AG09319 (cell line): ENCODE measurements at regions not wholly inside any gene's neighbourhood (a gene's known extent, or its start where the extent isn't known, plus 50 kb on each side); places are given as distances from the start of the nearest gene placed in this dataset.

Experiments
- DNase-seq: peaks from one replicate; pipeline ENCODE4 v3.0.0-alpha.2; 2010; ENCODE audit warnings: low read depth; ENCODE audit errors: extremely low read depth
- TF ChIP-seq, protein P1 (sequence below): IDR thresholded peaks from 2 replicates; pipeline ENCODE4 v1.5.1; 2011; ENCODE audit warnings: low read depth, mild to moderate bottlenecking, inconsistent platforms, low read length, moderate library complexity

DNA sequence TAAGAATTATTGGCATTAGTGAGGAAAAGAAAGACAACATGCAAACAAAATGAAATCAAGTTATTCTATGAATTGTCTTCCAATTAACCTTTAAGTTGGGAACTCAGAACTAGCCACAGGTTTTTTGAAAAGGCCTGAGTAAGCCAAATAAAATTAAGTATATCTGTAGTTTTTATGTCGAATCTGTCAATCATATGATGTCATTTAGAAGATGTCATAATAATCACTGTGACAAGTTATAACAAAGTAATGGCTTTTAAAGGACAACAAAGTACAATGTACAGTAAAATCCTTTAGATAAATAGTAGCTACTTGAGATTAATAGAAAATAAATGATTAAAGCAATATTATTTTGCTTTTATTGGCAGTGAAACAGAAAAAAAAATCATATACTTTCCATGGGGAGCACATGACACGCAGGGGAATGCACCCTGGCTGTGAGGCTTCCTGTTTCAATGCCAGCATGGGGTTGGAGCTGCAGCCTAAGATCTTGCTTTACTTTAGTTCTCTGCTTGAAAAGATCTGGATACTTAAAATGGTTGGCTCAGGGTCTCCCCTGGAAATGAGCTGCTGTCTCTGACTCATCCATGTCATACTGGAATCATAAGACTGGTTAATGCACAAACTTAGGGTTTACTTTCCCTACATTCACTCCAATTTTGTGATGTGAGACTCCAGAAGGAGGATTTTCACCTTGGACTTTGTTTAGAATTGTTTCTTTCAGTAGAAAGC lies 284.3 kb downstream of the TAF11L14 start:
- TF ChIP-seq, protein P1, sequence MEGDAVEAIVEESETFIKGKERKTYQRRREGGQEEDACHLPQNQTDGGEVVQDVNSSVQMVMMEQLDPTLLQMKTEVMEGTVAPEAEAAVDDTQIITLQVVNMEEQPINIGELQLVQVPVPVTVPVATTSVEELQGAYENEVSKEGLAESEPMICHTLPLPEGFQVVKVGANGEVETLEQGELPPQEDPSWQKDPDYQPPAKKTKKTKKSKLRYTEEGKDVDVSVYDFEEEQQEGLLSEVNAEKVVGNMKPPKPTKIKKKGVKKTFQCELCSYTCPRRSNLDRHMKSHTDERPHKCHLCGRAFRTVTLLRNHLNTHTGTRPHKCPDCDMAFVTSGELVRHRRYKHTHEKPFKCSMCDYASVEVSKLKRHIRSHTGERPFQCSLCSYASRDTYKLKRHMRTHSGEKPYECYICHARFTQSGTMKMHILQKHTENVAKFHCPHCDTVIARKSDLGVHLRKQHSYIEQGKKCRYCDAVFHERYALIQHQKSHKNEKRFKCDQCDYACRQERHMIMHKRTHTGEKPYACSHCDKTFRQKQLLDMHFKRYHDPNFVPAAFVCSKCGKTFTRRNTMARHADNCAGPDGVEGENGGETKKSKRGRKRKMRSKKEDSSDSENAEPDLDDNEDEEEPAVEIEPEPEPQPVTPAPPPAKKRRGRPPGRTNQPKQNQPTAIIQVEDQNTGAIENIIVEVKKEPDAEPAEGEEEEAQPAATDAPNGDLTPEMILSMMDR, result no peak
- DNase-seq, result no peak

DNA sequence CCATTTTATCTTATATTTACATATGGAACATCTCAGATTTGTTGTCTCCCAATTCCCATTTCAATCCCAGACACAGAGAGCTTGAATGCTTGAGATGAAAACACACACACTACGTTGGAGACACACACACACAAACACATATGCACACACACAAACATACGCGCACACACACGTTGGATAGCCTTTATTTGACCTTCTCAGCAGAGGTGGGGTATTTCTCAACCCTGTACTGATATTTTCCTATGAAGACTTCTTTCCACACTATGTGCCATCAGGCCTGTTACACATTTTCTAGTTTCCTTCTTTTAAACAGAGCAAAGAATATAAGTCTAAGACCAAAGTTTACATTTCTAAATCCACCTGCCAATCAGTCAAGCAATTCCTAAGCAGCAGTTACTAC lies 291.0 kb downstream of the TAF11L14 start:
- DNase-seq, result no peak
- TF ChIP-seq, protein P1, result no peak

DNA sequence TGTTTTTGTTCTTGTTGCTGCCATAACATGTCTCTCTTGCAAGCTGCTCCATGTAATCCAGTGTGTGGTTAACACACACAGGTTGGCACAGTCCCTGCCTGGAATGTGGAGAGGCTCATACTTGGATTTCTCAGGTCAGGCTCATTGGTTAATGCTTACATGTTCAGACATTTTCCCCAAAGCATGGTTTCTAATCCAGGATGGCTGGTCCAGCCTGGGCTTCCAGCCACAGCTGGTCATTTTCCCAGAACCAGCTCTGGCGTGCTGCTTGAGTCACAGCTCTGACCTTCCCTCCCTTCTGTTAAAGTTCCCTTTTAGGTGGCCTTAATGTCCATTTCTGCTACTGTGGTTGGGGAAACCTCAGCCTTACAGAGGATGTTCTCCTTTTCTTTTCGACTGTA lies 294.3 kb downstream of the TAF11L14 start:
- DNase-seq, result no peak
- TF ChIP-seq, protein P1, result no peak

DNA sequence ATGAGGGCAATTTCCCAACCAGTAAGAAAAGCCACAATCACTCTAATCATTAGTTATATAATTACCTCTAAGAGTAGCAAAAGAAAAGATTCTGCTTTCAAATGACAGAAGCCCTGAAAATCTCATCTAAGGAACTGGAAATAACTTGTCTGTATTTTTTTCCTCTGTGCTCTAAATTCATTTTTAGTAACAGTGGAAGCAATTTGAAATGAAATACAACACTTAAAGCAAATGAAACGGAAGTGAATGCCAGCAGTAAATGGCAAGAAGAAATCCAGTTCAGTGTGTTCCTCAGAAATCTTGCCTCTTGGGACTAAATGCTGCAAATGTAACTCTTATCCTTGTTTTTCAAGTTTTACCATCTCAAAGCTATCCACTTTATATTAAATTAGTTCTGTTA lies 294.9 kb downstream of the TAF11L14 start:
- no peak for DNase-seq
- TF ChIP-seq, protein P1, result no peak

DNA sequence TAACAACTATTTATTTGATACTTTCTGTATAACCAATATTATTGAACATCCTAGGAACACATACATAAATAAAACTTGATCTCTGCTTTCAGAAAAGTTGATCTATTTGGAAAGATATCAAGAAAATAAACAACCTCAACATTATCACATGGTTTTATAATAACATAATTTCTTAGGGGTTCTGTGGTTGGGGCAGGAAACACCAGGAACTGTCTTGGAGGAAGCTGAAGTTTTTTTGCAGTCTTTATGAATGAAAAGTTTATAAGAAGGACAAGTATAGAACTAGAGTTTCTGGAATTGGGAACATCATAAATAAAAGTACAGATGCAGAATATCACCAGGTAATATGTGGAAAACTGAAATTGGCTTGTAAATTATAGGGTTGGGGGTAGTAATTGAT lies 296.1 kb downstream of the TAF11L14 start:
- DNase-seq, result no peak
- TF ChIP-seq, protein P1, result no peak

DNA sequence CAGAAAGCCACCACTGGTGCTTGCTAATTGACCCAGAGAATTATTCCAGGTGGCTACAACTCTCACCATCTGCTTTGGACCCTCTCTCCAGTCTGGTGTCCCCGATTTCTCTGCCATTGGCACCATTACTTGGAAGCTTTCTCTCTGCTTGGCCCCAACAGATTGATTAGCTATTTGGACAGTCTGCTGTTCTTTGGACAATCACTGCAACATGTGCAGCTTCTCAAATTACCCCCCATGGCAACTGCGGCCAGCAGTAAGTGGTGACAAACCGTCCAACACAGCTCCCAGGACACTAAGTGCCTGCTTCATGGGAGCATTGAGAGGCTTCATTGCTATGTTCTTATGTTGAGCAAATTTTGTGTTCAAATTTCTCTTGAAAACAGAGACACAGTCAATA lies 309.8 kb downstream of the TAF11L14 start:
- TF ChIP-seq, protein P1, result no peak
- no peak for DNase-seq

DNA sequence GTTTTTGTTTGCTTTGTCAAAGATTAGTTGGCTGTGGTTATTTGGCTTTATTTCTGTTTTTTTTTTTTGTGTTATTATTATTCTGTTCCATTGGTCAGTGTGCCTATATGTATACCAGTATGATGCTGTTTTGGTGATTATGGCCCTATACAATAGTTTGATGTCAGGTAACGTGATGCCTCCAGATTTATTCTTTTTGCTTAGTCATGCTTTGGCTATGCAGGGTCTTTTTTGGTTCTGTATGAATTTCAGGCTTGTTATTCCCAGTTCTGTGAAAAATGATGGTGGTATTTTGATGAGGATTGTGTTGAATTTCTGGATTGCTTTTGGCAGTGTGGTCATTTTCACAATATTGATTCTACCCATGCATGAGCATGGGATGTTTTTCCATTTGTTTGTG lies 312.8 kb downstream of the TAF11L14 start:
- TF ChIP-seq, protein P1, result no peak
- no peak for DNase-seq
